ENCODE measurements at regions not wholly inside any gene's neighbourhood (a gene's known extent, or its start where the extent isn't known, plus 50 kb on each side); places are given as distances from the start of the nearest gene placed in this dataset.

- DNase-seq (no peak), ATAC-seq (no peak)
These were observed 122.6 kb upstream of the MED13 start for GRCh38 chr17:62187681-62188080.

GRCh38 chr17:62186841-62187240 lies 121.8 kb upstream of the MED13 start:
- Histone ChIP-seq H3K36me3 (no peaks in the 10 kb centered on the region), H3K9me3 (no peaks in the 10 kb centered on the region), H3K4me1 (no peaks in the 10 kb centered on the region), H3K4me3 (no peak overlapping the region), H3K27me3 (no peaks in the 10 kb centered on the region), H3K27ac (no peak overlapping the region)
- no peak for ATAC-seq
- intact Hi-C loops (cut with DNase I): no loop called here
- DNase-seq: no peak
- no peak for TF ChIP-seq CTCF (IDR thresholded peaks at IDR 0.05)

More at GRCh38 chr17:62187681-62188080, 122.6 kb upstream of the MED13 start:
- Histone ChIP-seq H3K4me1 (no peaks in the 10 kb centered on the region), H3K36me3 (no peaks in the 10 kb centered on the region), H3K4me3 (no peak overlapping the region), H3K27me3 (no peaks in the 10 kb centered on the region), H3K9me3 (no peaks in the 10 kb centered on the region), H3K27ac (no peak overlapping the region)
- intact Hi-C loops (cut with DNase I): no loop called here
- TF ChIP-seq CTCF (IDR thresholded peaks at IDR 0.05): no peak

GRCh38 chr17:62180772-62181171 lies 115.7 kb upstream of the MED13 start:
- Histone ChIP-seq H3K4me3 (no peak overlapping the region), H3K27me3 (no peaks in the 10 kb centered on the region), H3K9me3 (peaks cover 0 to 18% of the 10 kb centered on the region in 2 donors), H3K27ac (no peak overlapping the region), H3K4me1 (no peaks in the 10 kb centered on the region), H3K36me3 (no peaks in the 10 kb centered on the region)
- intact Hi-C loops (cut with DNase I): no loop called here
- TF ChIP-seq CTCF (IDR thresholded peaks at IDR 0.05): no peak
- DNase-seq (no peak), ATAC-seq (no peak)

- Histone ChIP-seq H3K27ac (no peak overlapping the region), H3K9me3 (peaks cover 0 to 18% of the 10 kb centered on the region in 2 donors), H3K4me3 (no peak overlapping the region), H3K36me3 (no peaks in the 10 kb centered on the region), H3K27me3 (no peaks in the 10 kb centered on the region), H3K4me1 (no peaks in the 10 kb centered on the region)
- ATAC-seq (peak; percentile 40), DNase-seq (no peak)
- intact Hi-C loops (cut with DNase I): no loop called here
- no peak for TF ChIP-seq CTCF (IDR thresholded peaks at IDR 0.05)
These were observed 114.6 kb upstream of the MED13 start for GRCh38 chr17:62179525-62180161.

- Histone ChIP-seq H3K36me3 (no peaks in the 10 kb centered on the region), H3K4me3 (no peak overlapping the region), H3K27me3 (no peaks in the 10 kb centered on the region), H3K9me3 (peaks cover 0 to 18% of the 10 kb centered on the region in 2 donors), H3K4me1 (no peaks in the 10 kb centered on the region), H3K27ac (no peak overlapping the region)
- no peak for DNase-seq
- no peak for ATAC-seq
- no peak for TF ChIP-seq CTCF (IDR thresholded peaks at IDR 0.05)
- intact Hi-C loops (cut with DNase I): no loop called here
These were observed 113.5 kb upstream of the MED13 start for GRCh38 chr17:62178579-62178978.

Data from left lung (tissue), 4 donors.